ENCODE measurements at regions not wholly inside any gene's neighbourhood (a gene's known extent, or its start where the extent isn't known, plus 50 kb on each side); places are given as distances from the start of the nearest gene placed in this dataset.
"Not testable (repeated sequence)": the region's sequence is repeated elsewhere in the genome, so short reads cannot be mapped to it uniquely, and the experiment has no call there.

- intact Hi-C loops (cut with DNase I) = no loop called here
- DNase-seq (ENCODE audit: low spot score) = no peak
Observed at GRCh38 chr5:120901199-120901598, 437.1 kb downstream of the PRR16 start.

GRCh38 chr5:120907953-120908352 lies 443.9 kb downstream of the PRR16 start:
- intact Hi-C loops (cut with DNase I) = no loop called here
- no peak for DNase-seq (ENCODE audit: low spot score)

DNA sequence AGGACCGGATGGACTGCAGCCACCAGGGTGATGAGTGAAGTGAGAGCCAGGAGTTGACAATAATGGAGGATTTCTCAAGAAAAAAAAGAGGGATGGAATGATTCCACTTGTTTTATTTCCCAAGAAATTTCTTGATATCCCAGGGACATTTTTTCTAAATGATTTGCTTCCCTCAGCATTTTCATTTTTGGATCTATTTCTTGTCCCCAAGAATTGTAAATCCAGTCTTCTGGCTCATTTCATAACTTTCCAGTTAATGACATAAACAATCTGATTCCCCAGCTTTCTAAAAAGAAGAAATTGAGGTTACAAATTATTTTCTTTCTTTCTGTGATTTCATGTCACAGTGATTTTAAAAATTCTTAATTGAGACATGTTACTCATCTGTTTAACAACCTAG lies 446.5 kb downstream of the PRR16 start:
- intact Hi-C loops (cut with DNase I) = no loop called here
- DNase-seq (ENCODE audit: low spot score) = no peak

DNA sequence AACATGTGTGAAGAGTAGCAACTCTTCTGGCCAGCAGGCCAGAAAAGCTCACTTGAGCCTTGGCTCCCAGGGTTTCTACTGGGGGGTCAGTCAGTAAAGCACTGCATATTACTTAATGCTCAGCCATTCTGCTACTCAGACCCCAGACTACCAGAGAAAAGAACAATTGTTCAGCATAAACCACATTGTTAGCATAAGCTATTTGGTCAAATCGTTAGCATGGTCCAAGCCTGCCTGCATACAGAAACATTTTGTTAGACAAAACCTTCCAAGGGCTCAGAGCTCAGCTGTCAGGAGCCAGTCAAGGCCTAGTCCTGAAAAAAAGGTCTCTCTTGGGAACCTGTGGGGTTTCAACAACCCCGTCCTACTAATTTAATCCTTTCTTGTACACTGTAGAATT lies 449.3 kb downstream of the PRR16 start:
- DNase-seq (ENCODE audit: low spot score) = no peak
- intact Hi-C loops (cut with DNase I) = no loop called here

DNA sequence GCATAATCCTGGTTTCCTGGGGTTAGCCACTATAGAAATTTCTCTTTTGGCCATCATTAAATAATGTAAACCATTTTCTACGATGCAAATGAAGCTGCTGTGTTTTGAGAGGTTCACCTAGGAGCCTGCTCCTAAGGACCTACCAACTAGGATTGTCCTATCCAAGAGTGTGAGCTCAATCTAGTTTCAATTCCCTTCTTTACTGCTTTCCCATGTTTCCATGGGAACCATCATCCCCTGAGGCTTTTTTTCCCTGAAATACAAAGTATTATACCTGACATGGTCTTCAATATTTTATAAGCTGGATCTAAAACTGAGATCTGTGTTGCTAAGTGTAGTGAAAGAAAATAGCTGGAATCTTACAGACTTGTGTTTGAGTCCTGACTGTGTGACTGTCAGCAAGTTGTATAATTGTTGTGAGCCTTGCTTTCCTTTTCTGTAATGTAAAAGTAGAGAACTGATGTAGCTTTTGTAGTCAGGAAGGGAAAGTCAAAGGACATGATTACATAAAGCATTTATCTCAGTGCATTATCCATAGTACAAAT lies 453.2 kb downstream of the PRR16 start:
- DNase-seq (ENCODE audit: low spot score) = no peak
- intact Hi-C loops (cut with DNase I) = no loop called here

DNA sequence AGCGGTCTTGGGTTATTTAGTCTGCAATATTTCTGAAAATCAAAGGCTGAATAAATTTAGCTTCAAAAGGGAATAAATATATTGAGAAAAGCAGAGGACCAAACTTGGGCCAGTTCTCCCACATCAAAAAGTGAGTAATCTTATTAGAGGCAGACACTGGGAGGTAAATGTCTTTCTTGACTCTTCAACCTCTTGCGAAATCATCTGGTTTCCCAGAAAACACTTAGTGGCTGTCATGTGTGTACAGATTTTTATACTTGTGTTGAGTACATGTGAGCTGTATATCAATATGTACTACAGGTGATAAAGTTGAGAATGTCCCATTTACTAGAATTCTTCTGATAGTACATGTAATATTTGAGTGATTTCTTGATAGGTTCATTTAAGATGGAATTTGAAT lies 454.9 kb downstream of the PRR16 start:
- intact Hi-C loops (cut with DNase I) = no loop called here
- DNase-seq (ENCODE audit: low spot score) = no peak

GRCh38 chr5:120923026-120923425 lies 458.9 kb downstream of the PRR16 start:
- intact Hi-C loops (cut with DNase I) = no loop called here

GRCh38 chr5:120926471-120926870 lies 462.4 kb downstream of the PRR16 start:
- no peak for DNase-seq (ENCODE audit: low spot score)
- intact Hi-C loops (cut with DNase I) = no loop called here

More at GRCh38 chr5:120923026-120923425, 458.9 kb downstream of the PRR16 start:
- no peak for DNase-seq (ENCODE audit: low spot score)

- no peak for DNase-seq (ENCODE audit: low spot score)
- intact Hi-C loops (cut with DNase I) = no loop called here
Observed at GRCh38 chr5:120927950-120928530, 463.9 kb downstream of the PRR16 start.

GRCh38 chr5:120932480-120932879 lies 468.4 kb downstream of the PRR16 start:
- DNase-seq (ENCODE audit: low spot score) = no peak
- intact Hi-C loops (cut with DNase I) = no loop called here

GRCh38 chr5:120934031-120934430 lies 469.9 kb downstream of the PRR16 start:
- intact Hi-C loops (cut with DNase I) = no loop called here
- DNase-seq (ENCODE audit: low spot score) = no peak

DNA sequence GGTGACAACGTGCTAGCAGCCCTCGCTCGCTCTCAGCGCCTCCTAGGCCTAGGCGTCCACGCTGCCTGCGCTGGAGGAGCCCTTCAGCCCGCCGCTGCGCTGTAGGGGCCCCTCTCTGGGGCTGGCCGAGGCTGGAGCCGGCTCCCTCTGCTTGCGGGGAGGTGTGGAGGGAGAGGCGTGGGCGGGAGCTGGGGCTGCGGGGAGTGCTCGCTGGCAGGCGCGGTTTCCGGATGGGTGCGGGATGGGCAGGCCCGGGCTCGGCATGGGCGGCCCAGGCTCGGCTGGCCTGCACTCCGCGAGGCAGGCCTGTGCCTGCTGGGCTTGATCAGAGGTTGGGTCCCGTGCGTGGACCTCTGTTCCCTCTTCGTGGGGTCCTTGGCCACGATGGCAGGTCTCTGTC lies 472.6 kb downstream of the PRR16 start:
- DNase-seq (ENCODE audit: low spot score) = no peak
- intact Hi-C loops (cut with DNase I) = no loop called here

DNA sequence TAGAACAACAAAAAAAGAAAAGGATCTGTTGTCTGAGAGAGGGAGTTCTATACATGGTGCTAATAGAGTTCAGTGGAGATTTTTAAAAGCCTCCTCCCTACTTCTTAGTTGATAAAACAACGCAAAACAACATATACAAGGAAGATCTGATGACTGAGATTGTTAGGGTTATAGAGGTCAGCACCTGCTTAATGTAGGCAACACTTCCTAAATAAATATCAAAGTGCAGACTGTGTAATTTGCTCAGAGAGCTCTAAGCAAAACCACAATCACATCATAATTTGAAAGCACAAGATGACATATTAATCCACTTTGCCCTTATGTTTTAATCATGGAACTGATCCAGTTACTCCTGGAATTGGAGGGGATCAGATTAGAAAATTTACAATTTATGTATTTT lies 474.5 kb downstream of the PRR16 start:
- no peak for DNase-seq (ENCODE audit: low spot score)
- intact Hi-C loops (cut with DNase I) = no loop called here

DNA sequence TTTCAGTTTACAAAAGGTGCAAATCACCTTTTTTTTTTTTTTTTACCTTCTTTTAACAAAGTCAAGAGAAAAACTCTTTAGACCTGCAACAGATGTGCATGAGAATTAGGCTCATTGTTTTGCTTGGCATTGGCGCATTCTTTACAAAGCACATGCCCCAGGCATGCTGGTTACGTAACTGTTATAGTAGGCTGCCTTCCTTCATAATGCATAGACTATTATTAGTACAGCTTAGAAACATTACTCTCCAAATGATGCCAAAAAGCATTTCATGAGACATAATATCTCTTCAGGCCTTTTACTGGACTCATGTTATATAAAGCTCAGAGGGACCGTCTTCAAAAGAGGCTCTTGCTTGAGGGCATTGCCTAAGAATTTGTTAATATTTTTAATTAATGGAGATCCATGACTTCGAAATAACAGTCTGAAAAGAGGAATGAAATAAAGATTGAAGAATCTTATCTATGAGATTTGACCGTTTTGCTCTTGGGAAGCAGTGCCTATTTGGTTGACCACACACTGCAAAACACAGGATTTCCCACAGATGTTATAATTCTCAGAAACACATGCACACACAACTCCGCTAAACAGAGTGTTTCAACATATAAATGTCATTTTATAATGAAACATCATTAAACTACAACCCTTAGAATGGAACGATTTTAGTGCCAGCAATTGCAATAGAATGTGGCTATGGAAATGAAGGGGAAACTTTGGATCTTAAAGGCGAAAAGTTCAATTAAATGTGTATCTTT lies 478.7 kb downstream of the PRR16 start:
- intact Hi-C loops (cut with DNase I) = no loop called here

DNA sequence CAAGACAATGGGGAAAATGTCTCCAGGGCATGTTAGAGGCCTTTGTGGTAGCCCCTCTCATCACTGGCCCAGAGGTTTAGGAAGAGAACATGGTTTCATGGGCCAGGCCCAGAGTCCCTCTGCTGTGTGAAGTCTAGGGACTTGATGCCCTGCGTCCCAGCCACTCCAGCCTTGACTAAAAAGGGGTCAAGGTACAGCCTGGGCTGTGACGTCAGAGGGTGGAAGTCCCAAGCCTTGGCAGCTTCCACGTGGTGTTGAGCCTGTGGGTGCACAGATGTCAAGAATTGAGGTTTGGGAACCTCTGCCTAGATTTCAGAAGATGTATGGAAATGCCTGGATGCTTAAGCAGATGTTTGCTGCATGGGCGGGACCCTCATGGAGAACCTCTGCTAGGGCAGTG lies 485.5 kb downstream of the PRR16 start:
- intact Hi-C loops (cut with DNase I); DNase-seq (ENCODE audit: low spot score): not testable (repeated sequence)

More for the DNA sequence above, 478.7 kb downstream of the PRR16 start:
- no peak for DNase-seq (ENCODE audit: low spot score)

DNA sequence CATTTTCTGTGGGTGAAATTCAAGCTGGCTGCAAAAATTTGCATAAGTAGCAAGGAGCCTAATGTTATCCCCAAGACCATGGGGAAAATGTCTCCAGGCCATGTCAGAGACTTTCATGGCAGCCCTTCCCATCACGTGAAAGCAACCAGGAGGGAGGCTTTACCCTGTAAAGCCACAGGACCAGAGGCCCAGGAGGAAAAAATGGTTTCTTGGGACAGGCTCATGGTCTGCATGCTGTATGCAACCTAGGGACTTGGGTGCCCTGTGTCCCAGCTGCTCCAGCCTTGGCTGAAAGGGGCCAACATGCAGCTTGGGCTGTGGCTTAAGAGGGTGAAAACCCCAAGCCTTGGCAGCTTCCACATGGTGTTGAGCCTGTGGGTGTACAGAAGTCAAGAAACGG lies 489.3 kb downstream of the PRR16 start:
- intact Hi-C loops (cut with DNase I); DNase-seq (ENCODE audit: low spot score): not testable (repeated sequence)

DNA sequence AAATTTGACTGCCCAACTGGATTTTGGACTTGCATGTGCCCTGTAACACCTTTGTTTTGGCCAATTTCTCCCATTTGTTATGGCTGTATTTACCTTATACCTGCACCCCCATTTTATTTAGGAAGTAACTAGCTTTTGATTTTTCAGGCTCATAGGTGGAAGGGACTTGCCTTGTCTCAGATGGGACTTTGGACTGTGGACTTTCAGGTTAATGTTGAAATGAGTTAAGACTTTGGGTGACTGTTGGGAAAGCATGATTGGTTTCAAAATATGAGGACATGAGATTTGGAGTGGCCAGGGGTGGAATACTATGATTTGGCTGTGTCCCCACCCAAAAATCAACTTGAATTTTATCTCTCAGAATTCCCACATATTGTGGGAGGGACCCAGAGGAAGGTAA lies 490.2 kb downstream of the PRR16 start:
- intact Hi-C loops (cut with DNase I) = no loop called here
- DNase-seq (ENCODE audit: low spot score) = no peak

DNA sequence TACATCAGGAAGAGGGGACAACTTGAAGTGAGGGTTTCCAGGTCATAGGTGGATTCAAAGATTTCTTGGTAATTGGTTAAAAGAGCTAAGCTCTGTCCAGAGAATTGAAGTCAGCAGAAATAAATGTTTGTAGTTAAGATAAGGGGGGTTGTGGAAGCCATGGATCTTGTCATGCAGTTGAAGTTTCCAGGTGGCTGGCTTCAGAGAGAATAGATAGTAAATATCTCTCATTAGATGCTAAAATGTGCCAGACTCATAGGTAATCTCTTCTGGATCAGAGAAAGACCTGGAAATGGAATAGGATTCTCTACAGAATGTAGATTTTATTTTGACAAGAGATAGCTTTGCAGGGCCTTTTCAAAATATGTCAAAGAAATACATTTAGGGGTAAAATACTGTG lies 491.7 kb downstream of the PRR16 start:
- DNase-seq (ENCODE audit: low spot score) = no peak
- intact Hi-C loops (cut with DNase I) = no loop called here

GRCh38 chr5:120958877-120959485 lies 494.9 kb downstream of the PRR16 start:
- no peak for DNase-seq (ENCODE audit: low spot score)
- intact Hi-C loops (cut with DNase I) = no loop called here

GRCh38 chr5:120960510-120960909 lies 496.4 kb downstream of the PRR16 start:
- intact Hi-C loops (cut with DNase I) = no loop called here
- no peak for DNase-seq (ENCODE audit: low spot score)

- intact Hi-C loops (cut with DNase I) = no loop called here
Observed at GRCh38 chr5:120967366-120967765, 503.3 kb downstream of the PRR16 start.

More at GRCh38 chr5:120967366-120967765, 503.3 kb downstream of the PRR16 start:
- no peak for DNase-seq (ENCODE audit: low spot score)
